Ishikawa (cell line): ENCODE measurements at regions not wholly inside any gene's neighbourhood (a gene's known extent, or its start where the extent isn't known, plus 50 kb on each side); places are given as distances from the start of the nearest gene placed in this dataset.

Experiments used
- FOXM1 ChIP-seq: IDR thresholded peaks from 2 replicates; pipeline ENCODE4 v1.6.1; 2012; ENCODE audit warnings: low read depth, borderline replicate concordance
- NFIC ChIP-seq: IDR thresholded peaks from 2 replicates; pipeline ENCODE4 v1.6.1; 2012
- YY1 ChIP-seq: IDR thresholded peaks from 2 replicates; pipeline ENCODE4 v1.6.1; 2012; ENCODE audit warnings: low read depth
- TF ChIP-seq, protein P1 (sequence below): IDR thresholded peaks from 2 replicates; pipeline ENCODE4 v1.6.1; 2012

DNA sequence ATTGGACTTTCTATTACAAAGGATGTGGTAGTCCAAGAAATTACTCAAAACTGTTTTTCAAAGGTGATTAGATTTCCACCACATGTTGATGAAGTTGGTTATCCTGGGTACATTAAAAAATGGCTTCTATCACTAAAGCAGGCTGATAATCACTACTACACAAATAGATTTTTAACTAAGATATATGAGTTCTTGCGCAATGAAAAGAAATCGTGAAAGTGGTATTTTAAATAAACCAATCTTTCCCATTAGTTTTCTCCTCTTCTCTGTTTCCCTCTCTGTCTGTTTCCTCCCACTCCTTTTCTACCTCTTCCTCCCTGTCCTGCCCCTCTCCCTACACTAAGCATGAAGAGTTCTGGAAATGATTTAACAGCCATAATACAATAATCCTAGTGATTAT is 487.9 kb upstream of the CITED2 start:
- TF ChIP-seq FOXM1 (no peak), NFIC (no peak), YY1 (no peak)
- TF ChIP-seq, protein P1, sequence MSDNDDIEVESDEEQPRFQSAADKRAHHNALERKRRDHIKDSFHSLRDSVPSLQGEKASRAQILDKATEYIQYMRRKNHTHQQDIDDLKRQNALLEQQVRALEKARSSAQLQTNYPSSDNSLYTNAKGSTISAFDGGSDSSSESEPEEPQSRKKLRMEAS = no peak
